GM18498 (cell line): ENCODE measurements at regions not wholly inside any gene's neighbourhood (a gene's known extent, or its start where the extent isn't known, plus 50 kb on each side); places are given as distances from the start of the nearest gene placed in this dataset.

ENCODE experiments used
- ATAC-seq: cut with Tn5 transposase; IDR thresholded peaks from one replicate; pipeline ENCODE4 v1.9.1; 2021; ENCODE audit warnings: mild to moderate bottlenecking, moderate library complexity; ENCODE audit not compliant: unreplicated experiment

DNA sequence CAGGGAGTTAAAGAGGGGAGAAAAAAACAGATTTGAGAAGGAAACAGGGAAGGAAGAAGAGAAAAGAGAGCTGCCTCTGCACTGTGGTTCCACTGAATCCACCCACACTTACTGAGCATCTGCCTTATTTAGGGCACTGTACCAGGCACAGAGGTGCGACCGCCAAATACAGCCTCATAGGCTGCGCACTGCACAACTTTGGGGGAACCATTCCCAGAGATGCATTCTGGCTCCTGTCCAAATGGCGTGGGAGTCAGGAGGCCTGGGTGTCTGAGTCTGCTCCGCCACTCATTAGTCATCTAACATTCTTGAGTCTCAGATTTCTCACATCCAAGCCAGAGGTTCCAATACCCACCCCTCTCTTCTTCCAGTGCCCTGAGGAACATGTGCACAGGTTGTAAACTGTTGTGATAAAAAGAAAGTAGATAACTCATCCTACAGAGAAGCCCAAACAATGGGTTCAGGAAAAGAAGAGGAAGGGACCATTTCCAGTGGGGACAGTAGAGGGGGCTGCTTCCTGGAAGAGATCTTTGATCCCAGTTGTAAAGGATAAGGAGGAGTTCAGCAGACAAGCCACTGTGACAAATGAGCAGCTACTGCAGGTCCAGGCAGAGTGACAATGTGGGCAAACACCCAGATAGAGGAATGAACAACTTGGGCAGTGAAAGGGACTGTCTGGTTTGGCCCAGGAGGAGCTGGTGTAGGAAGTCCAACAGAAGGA is 254.6 kb downstream of the UACA start:
- ATAC-seq, result no peak

DNA sequence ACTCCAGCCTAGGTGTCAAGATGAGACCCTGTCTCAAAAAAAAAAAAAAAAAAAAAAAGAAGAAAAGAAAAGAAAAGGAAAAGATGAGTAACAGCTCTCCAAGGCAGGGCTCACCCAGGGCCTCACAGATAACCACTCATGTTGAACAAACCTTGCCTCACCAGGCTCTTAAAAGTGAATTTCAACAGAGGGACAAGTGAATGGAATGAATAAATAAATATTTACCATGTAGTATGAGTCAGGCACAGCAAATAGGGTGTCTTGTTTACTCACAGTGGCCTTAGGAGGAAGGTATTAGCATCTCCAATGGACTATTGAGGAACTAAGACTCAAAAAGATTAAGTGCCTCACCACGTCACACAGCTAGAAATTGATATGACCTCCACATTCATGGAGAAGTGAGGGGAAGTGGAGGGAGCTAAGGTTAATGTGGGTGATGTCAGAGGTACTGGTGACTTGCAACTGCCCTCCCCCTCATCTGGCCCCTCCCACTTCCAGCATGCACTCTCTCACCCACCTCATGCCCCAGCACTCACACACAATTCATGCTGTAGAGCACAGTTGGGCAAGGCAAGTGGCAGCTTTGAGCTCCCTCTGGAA is 255.5 kb downstream of the UACA start:
- ATAC-seq, result no peak

- no peak for ATAC-seq
Measured at GRCh38 chr15:70505936-70506912, 257.1 kb downstream of the UACA start.

GRCh38 chr15:70505411-70505919 is 257.9 kb downstream of the UACA start:
- no peak for ATAC-seq

- peak; percentile 9 for ATAC-seq
Measured at GRCh38 chr15:70504988-70505387, 258.4 kb downstream of the UACA start.

DNA sequence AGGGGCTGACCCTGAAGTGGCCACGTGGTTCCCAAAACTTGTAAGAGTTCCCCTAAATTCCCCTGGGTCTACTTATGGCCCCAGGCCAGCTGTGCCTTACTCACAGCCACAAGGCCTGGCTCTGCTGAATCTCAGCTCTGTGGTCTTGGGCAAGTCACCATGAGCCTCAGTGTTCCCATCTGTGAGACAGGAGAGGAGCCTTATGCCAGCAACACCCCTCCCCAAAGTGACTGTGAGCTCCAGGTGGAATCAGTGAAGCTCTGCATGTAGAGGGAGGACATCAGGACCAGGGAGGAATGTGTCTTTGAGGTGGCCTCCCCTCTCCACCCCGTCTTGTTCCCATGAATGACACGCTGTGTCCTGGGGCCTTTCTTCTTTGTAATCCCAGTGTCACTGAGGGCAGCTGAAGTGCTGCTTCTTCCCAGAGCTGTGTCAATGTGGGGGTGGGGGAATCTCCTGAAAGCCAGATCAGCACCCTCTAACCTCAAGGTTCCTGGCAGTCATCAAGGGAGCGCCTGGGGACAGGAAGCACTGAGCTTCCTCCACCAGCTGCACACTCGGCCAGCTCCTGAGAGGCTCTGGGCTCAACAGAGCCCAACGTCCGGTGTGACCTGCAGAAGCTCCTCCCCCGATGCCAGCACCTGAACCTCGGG is 258.9 kb downstream of the UACA start:
- ATAC-seq, result peak; percentile 50

- no peak for ATAC-seq
Measured at GRCh38 chr15:70503798-70504298, 259.5 kb downstream of the UACA start.

- peak; percentile 47 for ATAC-seq
Measured at GRCh38 chr15:70503073-70503745, 260.1 kb downstream of the UACA start.

- ATAC-seq, result no peak
Measured at GRCh38 chr15:70502529-70502928, 260.8 kb downstream of the UACA start.

DNA sequence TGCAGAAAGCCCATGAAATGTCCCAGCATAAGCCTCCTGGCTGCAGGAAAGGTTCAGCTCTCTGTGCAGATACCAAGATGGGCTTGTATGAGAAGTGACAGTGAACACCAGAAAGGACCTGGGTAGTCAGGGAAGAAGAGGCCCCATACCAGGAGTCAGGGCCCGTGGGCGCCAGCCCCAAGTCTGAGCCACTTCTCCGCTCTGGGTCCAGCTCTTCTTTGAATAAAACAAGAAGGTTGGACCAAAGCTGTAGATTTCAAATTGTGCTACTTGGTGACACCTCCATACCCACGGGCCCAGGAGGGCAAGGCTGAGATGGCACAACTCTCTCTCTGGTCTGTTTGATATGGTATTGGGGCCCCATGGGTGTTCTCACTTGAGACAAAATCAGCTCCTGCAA is 261.5 kb downstream of the UACA start:
- no peak for ATAC-seq

DNA sequence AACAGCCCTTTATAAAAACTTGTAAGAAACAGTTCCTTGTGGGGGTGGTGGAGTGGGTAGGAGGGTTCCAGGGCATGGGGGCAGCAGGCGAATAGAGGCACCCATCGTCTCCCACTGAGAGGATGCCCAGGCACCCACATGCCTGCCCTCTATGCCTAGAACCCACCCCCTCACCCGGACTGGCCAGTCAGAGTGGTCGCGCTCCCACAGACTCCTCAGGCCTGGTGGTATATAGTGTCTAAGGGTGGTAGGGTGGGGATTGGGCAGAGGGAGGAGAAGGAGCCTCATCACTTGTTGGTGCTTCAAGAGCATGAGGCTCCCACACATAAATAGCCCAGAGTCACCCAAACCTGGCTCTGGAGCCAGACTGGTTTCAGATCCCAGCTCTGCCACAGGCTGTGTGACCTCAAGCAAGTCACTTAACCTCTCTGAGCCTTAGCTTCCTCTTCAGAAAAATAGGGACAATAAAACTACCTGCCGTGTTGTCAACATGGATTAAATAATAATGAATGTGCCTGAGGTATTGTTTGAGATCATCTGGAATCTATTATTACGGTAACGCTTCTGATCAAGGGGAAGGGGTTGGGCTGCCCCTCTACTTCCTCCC is 262.1 kb downstream of the UACA start:
- no peak for ATAC-seq

DNA sequence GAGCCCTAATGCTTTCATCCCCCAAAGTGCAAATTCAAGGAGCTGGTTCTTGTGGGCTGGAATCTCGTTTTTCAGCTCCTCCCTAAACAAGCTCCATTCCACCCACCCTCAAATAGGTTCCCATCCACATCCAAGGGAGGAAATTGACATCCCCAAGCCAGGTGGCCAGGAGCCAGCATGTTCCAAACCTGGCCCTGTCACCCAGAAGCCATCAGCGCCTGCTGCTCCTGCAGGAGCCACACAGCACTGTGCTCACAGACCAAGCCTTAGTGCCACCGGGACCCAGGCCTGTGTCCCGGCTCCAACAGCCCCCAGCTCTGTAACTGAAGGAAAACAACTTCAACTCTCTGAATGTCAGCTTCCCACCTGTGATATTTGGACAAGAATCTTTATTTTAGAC is 263.6 kb downstream of the UACA start:
- ATAC-seq, result no peak

DNA sequence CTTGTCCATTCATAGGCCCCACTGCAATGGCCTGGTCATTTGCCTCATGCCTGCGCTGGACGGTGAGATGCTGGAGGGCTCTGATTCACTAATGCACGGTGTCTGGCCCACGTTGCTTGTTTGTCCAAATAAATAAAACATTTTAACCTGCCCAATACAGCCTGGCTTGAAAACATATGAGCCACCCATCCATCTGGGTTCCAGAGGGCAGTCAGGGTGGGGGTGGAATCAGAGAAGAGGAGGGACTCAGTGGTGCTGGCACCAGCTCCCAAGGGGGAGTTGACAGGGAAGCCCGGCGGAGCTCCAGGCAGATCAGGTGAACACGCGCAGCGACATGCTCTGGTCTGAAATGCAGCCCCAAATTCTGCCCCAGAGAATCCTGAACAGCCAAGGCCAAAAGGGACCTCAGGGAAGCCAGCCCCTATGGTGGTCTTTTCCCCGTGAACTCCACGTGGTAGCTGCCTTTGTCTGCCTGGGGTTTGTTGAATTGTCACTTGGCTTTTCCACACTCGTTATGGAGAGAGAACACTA is 265.2 kb downstream of the UACA start:
- no peak for ATAC-seq

DNA sequence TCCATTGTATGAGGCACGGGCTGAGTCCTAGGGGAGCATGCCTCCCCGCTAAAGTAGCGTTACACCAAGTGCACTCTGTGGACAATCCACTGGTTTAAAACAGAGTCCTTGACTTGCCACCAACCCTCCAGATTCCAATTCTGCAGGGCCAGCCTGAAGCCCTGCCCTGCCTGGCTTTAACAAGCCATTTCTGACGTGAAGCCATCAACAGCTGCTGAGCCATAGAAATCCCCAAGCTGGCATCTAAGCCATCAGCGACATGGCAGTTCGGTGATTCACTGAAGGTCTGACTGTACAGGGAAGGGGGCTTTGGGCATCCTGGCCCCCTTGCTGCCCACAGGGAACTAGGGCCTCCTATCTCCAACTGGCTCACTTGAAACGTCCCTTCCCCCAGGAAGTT is 265.7 kb downstream of the UACA start:
- no peak for ATAC-seq

GRCh38 chr15:70495991-70496599 is 267.3 kb downstream of the UACA start:
- ATAC-seq, result no peak

DNA sequence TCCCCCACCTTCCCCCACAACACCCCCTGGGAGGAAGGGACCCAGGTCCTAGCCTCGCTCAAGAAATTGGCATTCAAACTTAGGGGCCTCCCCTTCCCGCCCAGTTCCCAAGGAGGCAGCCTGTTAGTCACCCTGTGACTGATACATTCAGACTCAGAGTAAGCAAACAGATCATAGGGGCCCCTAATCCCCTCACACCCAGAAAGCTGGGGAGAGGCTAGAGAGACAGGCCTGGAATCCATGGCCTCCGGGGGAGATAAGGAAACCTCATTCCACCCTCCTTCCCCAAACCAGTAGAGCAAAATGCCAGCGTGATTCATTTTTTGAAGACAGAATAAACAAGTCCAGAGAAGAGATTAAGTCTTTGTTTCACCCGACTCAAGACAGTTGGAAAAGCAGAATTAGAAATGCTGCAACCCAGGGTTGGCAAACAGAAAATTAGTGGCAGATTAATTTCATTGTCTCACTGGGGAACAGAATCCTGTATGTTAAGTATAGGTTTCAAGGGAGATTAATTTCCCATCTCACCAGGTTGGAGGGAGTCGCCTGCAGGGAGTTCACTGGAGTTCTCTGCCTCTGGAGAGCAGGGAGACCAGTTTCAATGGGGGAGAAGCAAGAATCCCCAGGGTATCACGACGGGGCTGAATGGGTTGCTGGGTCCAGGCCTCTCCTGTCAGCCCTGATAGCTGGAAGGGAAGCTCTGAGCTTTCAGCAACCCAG is 268.3 kb downstream of the UACA start:
- no peak for ATAC-seq

DNA sequence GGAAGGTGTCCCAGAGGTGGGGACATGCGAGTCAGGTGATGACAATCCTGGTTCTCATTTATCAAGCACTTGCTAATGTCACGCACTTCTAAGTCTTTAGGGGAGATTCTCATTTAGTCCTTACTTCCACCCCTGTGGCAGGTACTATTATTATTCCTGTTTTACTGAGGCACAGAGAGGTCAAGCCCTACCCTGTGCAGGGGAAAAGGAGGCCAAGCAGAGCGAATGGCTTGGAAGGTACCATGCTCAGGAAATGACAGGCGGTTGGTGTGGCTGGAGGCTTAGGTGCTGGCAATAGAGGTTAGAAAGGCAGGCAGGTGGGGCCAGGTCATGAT is 268.9 kb downstream of the UACA start:
- ATAC-seq, result no peak

DNA sequence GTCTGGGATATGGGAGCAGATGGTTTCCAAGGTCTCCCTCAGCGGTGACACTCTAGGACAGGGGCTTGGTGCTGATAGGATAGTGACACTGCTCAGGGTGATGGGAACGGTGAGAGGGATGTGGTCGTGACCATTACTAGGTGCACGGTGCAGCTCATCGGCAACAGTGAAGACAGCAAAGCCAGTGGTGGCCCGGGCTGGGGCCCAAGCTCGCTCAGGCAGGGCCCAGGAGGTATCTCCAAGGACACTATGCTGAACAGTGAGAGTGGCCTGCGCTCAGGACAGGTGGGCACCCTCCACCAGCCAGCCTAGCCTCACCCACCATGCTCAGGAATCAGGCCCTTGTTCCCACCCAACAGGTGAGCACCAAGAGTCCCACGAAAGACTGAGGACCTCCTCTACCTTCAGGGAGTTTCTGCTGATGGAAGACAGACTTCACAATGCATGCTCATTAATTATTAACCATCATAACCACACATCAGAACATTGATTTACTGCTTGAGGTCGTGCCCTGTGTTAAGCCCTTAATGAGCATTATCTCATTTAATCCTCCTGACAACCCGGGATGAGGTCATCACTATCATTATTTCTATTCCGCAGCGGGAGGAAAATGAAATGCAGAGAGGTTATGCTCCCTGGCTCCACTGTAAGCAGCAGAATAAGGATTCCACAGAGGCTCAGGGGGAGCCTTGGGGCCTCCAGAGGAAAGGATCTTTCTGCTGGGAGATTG is 269.4 kb downstream of the UACA start:
- no peak for ATAC-seq
